Skin epidermis (tissue), 12 donors: ENCODE measurements at regions not wholly inside any gene's neighbourhood (a gene's known extent, or its start where the extent isn't known, plus 50 kb on each side); places are given as distances from the start of the nearest gene placed in this dataset.

Experiments used
- H3K27ac ChIP-seq, 21 experiments: fragments of 200-600 bp; sonication (generic) in 11 of 21; one replicate each; pipeline ENCODE4 v1.5.0; 2020; ENCODE audit warnings: mild to moderate bottlenecking in 3 of 21, inconsistent platforms in 2 of 21, moderate library complexity in 2 of 21
- H3K4me3 ChIP-seq, 7 experiments: fragments of 200-600 bp; sonication (generic) in 2 of 7; one replicate each; pipeline ENCODE4 v1.5.0; 2020; ENCODE audit warnings: inconsistent platforms in 2 of 7, mild to moderate bottlenecking in 2 of 7, moderate library complexity in 1 of 7

DNA sequence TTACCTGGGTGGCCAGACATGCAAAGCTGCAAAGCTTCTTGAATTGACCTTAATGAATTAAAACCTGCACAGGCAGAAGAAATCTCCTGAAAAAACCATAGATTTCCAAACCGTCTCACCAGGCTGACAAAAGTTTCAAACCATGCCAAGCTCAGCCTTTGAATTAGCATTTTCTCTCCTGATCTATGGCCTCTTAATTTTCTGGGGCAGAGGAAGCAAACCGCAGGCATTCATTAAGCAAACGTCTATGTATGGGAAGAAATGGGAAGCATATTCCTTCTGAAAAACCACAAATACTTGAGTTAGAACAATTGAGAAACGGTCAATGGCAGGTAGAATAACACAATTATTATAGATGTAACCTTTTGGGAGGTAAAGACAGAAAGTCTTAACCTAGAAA is 500.2 kb upstream of the NR2F2 start:
- Histone ChIP-seq H3K4me3 (no peak overlapping the region), H3K27ac (no peak overlapping the region)

DNA sequence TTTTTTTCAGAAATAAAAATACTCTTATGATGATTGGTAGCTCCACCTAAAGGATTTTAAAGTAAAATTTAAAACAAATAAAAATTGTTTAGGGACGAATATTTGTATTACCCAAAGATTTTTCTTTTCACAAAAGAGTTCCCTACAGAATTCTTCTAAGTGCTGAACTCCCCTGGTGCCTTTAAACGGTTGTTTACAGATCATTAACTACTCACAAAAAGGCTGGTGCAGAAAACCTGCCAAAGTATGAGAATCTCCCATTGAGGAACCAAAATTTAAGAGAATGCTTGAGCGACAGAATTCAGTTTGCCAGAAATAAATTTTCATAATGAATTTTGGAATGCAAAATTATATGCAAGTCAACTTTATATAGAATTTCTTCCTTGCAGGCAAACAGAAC is 497.8 kb upstream of the NR2F2 start:
- H3K27ac ChIP-seq: no peak overlapping the region
- no peak overlapping the region for H3K4me3 ChIP-seq

DNA sequence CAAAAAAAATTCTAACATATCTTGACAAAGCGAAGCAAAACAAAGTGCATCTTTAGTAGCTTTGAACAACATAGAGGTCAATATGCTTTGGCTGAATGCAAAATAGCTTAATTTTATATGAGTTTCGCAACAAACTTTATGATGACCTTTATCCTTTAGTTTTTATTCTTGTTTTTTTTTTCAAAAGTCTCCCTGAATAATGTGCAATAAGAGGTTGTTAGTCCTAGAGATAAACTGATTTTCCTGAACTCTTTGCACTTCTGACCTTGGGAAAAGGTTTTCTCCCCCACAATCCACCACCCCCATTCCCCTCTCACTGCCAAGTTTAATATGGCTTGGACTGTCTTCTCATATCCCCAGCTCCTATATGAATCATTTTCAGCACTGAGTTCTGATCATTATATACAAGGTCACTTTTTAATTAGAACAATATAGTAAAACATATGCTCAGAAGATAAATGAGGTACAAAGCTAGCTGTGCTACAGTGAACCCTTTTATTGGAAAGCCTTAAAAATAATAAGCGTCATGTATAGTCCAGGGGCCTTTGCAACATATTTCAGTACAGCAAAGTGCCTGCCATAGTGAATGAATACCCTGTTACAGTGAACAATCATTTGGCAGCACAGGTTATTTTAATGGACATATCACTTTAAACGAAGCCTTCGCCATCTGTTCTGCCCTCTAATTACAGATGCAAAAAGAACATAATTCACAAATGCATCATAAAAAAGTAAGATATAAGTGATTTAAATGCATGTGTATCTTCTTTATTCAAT is 496.3 kb upstream of the NR2F2 start:
- H3K4me3 ChIP-seq: no peak overlapping the region

DNA sequence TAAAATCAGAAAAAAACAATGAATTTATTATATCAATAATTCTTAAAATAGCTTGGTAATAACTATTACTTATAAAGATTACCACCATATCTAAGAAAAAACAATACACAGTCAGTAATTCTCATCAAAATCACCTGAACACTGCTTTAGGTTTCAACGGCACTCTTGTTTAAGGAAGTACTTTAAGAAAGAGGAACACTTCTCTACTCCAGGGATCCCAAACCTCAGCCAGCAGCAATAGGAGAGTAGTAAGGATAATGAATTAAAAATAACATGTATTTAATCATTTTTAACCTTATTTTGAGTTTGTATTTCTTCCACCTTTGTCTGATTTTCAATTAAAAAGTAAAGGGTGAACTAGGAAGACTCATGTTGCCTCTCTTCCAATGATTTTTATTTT is 494.0 kb upstream of the NR2F2 start:
- H3K4me3 ChIP-seq: no peak overlapping the region
- no peak overlapping the region for H3K27ac ChIP-seq

More for the DNA sequence above, 496.3 kb upstream of the NR2F2 start:
- no peak overlapping the region for H3K27ac ChIP-seq

DNA sequence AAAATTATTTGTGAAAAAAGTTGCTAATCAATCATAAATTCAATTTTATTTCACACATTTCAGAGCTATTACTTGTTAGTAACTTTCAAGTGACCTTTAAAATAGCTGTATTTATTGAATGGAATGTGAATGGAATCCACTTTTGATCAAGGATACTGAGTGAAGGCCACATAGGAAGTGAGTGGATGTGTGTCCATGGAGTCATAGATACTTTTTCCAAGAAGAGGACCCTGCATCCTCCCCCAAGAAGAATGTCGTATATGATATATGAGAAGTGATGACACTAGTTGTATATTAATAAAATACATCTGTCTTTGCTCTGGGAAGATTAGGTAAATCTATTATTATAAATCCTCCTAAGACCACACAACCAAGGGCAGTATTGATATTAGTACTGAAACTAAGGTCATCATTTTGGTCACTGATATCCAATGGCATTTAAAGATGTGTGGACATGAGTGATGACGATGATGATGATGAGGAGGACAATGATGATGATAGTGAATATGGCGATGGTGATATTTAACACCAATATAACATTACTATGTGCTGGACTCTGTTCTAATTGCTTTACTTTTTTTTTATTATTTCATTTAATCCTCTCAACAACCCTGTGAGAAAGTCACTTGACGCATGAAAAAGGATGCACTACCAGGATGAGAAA is 493.0 kb upstream of the NR2F2 start:
- no peak overlapping the region for H3K27ac ChIP-seq
- no peak overlapping the region for H3K4me3 ChIP-seq

DNA sequence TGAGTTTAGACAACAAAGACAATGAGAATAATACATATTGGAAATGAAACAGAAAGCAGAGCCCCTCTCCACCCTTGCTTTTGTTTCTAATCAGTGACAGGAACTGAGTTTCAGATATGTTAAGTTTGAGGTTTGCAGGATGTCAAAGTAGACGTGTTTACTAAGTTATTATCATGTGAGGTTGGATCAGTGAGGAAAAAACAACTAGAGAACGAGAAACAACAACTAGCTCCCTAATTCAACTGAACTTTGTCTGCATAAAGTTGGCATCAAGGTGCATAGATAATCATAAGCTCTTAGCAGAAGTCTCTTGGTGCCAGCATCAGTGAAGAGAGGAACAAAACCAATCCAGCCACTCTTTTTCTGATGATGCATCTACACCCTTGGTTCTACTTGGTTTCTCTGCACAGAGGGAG is 491.1 kb upstream of the NR2F2 start:
- H3K27ac ChIP-seq: peak overlapping the region in 9 of 21 experiments; percentile 4 to 76 (median 26)
- no peak overlapping the region for H3K4me3 ChIP-seq

DNA sequence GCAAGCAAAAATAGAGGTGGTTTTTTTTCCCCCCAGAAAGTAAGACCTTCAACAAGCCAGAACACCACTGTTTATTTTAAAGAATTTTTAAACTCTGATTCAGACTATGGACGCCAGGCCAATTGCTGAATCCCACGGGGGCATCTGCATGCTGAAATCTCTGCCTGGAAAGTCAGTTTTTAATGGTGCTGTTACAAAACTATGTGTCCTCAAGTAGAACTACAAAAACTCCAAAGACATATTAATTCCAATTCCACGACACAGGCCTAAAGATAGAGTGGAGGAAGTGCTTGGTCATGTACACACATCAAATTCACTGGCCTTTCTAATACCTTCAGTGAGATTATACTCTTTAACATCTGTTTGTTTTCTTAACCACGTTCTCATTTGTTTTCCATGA is 490.5 kb upstream of the NR2F2 start:
- H3K27ac ChIP-seq: peak overlapping the region in 8 of 21 experiments; percentile 4 to 76 (median 40)
- H3K4me3 ChIP-seq: no peak overlapping the region

DNA sequence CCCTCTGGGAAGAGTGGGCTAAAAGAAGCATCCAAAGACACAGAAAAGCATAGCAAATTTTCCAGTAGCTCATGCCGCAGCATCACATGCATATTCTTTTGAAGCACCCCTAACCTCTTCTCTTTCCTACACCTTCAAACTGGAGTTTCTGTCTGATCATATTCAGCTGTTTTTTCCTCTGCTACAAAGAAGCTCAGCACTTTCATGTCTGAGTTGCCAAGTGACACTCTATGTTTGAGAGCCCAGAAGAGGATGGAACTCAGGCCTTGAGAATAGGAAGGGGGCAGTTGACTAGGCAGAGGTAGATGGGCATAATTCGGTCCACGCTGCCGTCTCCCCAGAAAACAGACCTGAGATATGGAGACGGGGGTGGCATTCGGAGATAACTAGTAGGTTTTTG is 489.6 kb upstream of the NR2F2 start:
- no peak overlapping the region for H3K4me3 ChIP-seq
- peak overlapping the region in 4 of 21 experiments; percentile 31 to 72 (median 55) for H3K27ac ChIP-seq

DNA sequence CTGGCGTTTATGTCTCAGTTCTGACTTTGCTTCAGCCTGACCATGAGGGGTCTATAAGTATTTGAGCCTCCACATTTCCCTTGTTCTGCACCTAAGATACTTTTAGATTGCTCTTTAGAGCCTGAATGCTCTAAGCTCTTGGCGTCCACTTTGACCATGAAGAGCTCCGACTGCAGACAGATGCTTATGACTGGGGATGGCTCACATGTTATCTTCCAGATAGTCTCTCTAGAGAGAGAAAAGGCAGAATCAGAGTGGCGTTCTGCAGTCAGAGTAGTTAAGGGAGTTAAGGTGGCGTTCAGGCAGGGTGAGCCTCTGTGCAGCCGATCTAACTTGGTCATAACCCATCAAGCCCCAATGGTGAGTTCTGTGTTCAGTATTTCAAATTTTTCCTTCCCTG is 487.9 kb upstream of the NR2F2 start:
- no peak overlapping the region for H3K4me3 ChIP-seq
- H3K27ac ChIP-seq: peak overlapping the region in 3 of 21 experiments; percentile 2 to 37 (median 9)

DNA sequence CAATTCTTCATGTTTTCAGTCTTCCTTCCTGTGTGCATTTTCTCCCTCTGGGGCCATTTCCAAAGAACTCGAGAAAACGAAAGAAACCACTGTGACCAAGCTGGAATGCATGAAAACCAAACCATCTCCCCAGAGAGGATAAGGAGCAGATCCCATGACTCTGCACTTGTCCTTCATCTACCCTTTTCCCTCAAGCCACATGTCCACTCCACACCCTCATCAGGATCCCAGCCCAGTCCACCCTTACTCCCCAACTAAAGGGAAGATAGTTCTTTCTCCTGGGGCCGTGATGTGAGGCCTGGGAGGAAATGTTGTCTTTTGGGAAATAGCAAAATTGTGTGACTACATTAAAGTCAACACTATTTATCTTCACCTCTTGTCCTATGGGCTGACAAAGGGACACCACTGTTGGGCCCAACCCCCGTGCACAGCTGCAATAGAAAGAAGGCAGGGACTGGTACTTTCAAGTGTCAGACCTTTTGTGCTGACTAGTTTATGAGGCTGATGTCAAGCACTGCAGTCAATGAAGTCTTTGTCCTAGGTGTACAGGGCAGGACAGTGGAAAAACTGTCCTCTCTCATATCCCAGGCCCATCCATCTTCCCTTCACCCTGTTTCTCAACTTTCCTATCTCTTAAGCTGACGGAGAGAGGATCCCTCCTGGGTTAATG is 487.1 kb upstream of the NR2F2 start:
- Histone ChIP-seq H3K4me3 (no peak overlapping the region), H3K27ac (no peak overlapping the region)

DNA sequence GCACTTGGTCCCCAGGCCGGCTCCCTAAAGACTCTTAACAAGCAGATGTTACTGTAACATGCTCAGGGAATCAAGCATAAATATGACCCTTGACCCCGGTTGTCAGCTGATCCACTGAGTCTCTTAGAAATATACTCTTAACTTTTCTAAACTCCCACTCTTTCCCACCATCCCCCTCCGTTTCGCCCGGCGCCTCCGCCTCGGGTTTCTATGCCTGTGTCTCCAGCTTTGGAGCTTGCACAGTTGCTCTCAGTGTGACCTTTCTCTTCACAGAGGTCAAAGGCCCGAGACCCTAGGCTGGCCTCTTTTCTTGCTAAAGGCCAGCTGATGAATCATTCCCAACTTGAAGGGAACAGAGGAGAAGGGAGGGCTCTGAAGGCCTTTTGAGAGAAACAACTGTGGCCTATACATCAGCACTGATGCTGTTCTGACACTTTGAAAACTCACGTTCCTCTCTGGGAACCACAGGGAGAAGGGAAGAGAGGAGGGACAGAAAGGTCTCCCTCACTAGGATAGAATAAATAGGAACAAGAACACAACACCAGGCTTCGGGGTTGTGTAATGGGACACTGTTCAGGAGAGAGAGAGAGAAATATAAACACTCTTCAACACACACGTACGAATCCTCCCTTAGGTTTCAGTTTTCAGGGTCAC is 484.5 kb upstream of the NR2F2 start:
- no peak overlapping the region for H3K4me3 ChIP-seq
- peak overlapping the region in 2 of 21 experiments; percentile 5 to 14 for H3K27ac ChIP-seq

DNA sequence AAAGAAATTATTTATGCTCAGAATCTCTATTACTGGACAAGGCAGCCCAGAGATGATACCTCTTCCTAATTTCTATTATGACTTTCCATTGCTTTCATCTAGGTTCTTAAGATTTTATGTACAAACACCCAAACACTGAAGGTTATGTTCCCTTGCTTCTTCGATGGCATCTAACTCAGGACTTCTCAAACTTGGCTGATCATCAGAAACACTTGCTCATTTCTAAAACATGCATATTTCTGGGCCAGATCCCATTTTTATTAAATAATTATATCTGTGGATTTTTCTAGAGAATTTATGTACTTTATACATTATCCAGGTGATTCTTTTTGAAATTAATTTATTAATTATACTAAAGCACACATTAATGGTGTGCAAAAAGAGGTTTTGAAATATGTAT is 482.4 kb upstream of the NR2F2 start:
- no peak overlapping the region for H3K27ac ChIP-seq
- no peak overlapping the region for H3K4me3 ChIP-seq

DNA sequence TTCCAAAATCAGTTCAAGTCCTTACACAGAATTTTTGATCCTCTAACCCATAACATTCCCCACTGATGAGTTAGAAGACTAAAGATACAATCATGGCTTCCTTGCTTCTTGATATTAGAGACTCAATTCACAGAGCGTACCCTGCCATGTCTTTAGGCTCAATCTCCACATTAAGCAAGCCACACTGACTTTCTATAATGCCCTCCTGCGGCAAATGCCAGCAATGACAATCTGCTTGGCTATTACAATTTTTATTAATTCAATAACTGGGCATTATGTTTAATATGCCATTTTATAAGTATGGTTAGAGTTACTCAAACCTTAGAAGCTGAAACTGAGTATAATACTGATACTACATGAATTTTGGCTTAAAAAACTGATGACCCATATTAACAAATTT is 479.7 kb upstream of the NR2F2 start:
- Histone ChIP-seq H3K4me3 (no peak overlapping the region), H3K27ac (no peak overlapping the region)

DNA sequence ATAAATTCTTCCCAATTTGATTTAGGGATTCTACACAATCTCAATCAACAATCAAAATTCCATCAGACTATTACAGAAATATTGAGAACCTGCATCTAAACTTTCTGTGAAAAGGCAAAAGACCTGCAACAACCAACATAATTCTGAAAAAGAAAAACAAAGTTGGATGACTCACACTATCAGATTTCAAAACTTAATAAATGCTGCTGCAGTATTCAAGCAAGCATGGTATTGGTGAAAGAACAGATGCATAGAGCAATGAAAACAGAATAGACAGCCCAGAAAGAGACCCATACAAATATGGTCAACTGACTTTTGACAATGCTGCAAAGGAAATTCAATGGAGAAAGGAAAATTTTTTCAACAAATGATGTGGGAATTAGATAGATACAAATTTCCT is 477.1 kb upstream of the NR2F2 start:
- Histone ChIP-seq H3K4me3 (no peak overlapping the region), H3K27ac (no peak overlapping the region)

DNA sequence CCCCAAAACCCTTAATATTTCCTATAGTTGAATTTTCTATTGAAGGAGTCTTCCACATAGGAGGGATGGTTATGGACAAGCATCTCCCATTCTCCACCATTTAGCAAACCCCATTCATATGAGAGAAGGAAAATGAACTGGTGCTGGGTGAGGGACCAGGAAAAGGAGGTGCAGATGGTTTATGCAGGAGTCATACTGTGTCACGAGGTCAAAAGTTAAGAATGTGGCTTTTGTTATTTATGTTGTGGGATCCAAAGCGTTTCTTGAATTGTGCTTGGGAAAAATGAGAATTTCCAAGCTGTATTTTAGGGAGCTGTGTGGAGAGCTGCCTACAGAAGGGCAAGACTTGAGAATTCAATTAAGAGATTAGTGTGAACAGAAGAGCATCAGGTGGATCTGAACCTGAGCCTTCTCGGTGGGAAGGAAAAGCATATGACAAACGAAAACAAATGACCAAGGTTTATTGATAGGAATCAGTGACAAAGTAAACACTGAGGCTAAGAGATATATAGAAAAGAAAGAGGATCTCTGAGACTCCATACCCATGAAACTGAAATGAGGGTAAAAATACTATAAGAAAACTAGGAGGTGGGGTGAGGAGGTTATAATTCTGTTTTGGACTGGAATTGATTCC is 473.3 kb upstream of the NR2F2 start:
- Histone ChIP-seq H3K4me3 (no peak overlapping the region), H3K27ac (peak overlapping the region in 3 of 21 experiments; percentile 15 to 59 (median 21))

DNA sequence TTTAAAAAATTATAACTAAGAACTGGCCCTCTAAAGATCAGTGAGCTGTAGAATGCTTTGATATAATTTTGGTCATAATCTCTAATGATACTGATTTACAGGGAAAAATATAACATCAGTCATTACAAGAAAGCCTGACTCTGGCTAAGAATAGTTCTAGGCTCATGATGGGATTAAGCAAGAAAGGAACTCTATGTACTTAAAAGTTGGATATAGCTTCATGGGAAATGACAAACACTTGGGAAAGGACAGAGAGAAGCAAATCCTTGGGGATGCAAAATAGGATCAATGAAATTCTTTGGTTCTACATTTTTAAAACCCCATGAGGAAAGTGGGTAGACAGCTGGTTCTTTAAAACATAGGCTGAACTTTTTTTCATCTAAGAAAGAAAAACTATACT is 472.7 kb upstream of the NR2F2 start:
- peak overlapping the region in 2 of 21 experiments; percentile 21 to 59 for H3K27ac ChIP-seq

DNA sequence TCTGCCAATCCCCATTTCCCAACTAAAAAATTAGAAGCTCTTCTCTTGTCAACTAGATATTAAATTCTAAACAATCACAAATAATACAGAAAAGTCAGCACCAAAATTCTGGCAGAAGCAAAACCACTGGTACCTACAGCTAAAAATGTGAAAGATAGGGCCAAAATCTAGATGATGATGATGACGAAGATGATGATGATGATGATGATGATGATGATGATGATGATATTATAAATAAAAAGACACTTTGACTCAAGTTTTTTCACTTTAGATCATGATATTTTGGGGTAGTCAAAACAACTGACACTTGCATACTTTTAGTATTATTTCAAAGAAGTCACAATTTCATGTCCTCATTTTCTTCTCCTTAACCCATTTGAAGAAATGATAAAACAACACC is 470.1 kb upstream of the NR2F2 start:
- Histone ChIP-seq H3K4me3 (no peak overlapping the region), H3K27ac (no peak overlapping the region)

More for the DNA sequence above, 472.7 kb upstream of the NR2F2 start:
- H3K4me3 ChIP-seq: no peak overlapping the region

DNA sequence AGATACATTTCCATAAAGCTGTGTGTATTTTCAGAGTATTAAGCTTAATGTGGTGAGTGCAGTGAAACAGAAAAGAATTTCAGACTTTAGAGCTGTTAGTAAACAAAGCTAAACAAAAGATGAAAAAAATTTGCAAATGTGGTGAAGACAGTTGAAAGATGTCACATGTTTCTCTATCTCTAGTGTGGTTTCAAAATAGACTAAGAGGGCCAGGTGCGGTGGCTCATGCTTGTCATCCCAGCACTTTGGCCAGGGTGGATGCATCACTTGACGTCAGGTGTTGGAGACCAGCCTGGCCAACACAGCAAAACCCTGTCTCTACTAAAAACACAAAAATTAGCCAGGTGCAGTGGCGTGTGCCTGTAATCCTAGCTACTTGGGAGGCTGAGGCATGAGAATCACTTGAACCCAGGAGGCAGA is 466.0 kb upstream of the NR2F2 start:
- H3K4me3 ChIP-seq: no peak overlapping the region
- no peak overlapping the region for H3K27ac ChIP-seq

DNA sequence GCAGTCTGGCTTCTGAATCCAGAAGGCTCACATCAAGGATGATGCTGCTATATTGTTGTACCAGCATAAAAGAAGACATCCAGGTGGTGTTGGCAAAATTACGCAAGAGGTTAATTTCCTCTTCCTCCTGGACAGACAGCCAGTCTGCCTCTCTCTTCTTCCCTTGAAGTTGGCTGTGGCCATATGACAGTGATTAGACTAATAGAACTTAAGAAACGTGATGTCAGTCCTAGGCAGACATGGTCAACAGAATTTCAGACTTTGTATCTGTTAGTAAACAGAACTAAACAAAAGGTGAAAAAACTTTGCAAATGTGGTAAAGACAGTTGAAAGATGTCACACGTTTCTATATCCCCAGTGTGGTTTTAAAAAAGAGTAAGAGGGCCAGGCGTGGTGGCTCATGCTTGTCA is 465.2 kb upstream of the NR2F2 start:
- Histone ChIP-seq H3K4me3 (no peak overlapping the region), H3K27ac (no peak overlapping the region)
